Activated CD8-positive, alpha-beta memory T cell treated with anti-CD3 and anti-CD28 coated beads for 1 hour (primary cell): ENCODE measurements at regions not wholly inside any gene's neighbourhood (a gene's known extent, or its start where the extent isn't known, plus 50 kb on each side); places are given as distances from the start of the nearest gene placed in this dataset.

ENCODE experiments used
- DNase-seq, 2 donors: peaks; one replicate each; pipeline ENCODE4 v3.0.0-alpha.2; 2020; ENCODE audit warnings: low read depth in 1 of 2; ENCODE audit errors: extremely low read depth in 1 of 2

- DNase-seq, result no peak
These were observed 67.9 kb upstream of the ZNF648 start for GRCh38 chr1:182129398-182129797.

- DNase-seq, result no peak
These were observed 67.0 kb upstream of the ZNF648 start for GRCh38 chr1:182128502-182128901.

GRCh38 chr1:182127656-182128055 lies 66.1 kb upstream of the ZNF648 start:
- no peak for DNase-seq

- no peak for DNase-seq
These were observed 64.8 kb upstream of the ZNF648 start for GRCh38 chr1:182126272-182126800.

GRCh38 chr1:182122913-182123260 lies 61.4 kb upstream of the ZNF648 start:
- DNase-seq, result no peak

GRCh38 chr1:182122256-182122912 lies 60.9 kb upstream of the ZNF648 start:
- no peak for DNase-seq

- DNase-seq, result no peak
These were observed 60.3 kb upstream of the ZNF648 start for GRCh38 chr1:182121787-182122186.

GRCh38 chr1:182120411-182121258 lies 59.1 kb upstream of the ZNF648 start:
- no peak for DNase-seq

- no peak for DNase-seq
These were observed 58.1 kb upstream of the ZNF648 start for GRCh38 chr1:182119631-182120030.

GRCh38 chr1:182118851-182119250 lies 57.3 kb upstream of the ZNF648 start:
- DNase-seq, result no peak

- DNase-seq, result no peak
These were observed 53.1 kb upstream of the ZNF648 start for GRCh38 chr1:182114627-182115023.

- DNase-seq, result no peak
These were observed 52.5 kb upstream of the ZNF648 start for GRCh38 chr1:182113879-182114626.

GRCh38 chr1:182111496-182111895 lies 50.0 kb upstream of the ZNF648 start:
- no peak for DNase-seq
